Keratinocyte (primary cell): ENCODE measurements at regions not wholly inside any gene's neighbourhood (a gene's known extent, or its start where the extent isn't known, plus 50 kb on each side); places are given as distances from the start of the nearest gene placed in this dataset.

Experiments used
- DNase-seq: peaks from one replicate; pipeline ENCODE4 v3.0.0-alpha.2; 2011; ENCODE audit warnings: low read depth, missing footprints, low spot score
- FAIRE-seq: peaks from 2 replicates; lab custom pipeline; 2011; peaks lifted over from hg19 to GRCh38; lab: Jason Lieb, UNC
- H2AFZ ChIP-seq: 2 replicates; pipeline ENCODE4 v1.6.0; 2012; ENCODE audit warnings: low read length, control low read depth, inconsistent platforms; ENCODE audit not compliant: control insufficient read depth
- H3K27ac ChIP-seq: 2 replicates; pipeline ENCODE4 v1.5.1; 2011; ENCODE audit warnings: low read length; ENCODE audit not compliant: control insufficient read depth, insufficient read depth
- H3K27me3 ChIP-seq: 3 replicates; pipeline ENCODE4 v1.6.0; 2011; ENCODE audit warnings: low read length; ENCODE audit not compliant: control insufficient read depth, insufficient read depth; ENCODE audit errors: extremely low read depth
- H3K36me3 ChIP-seq, 2 experiments: 2 replicates in 1 of 2; 3 replicates in 1 of 2; pipeline ENCODE4 v1.5.1; 2011; ENCODE audit warnings: low read length in 2 of 2, mild to moderate bottlenecking in 1 of 2; ENCODE audit not compliant: control insufficient read depth in 2 of 2, insufficient read depth in 2 of 2; ENCODE audit errors: extremely low read depth in 1 of 2
- H3K4me1 ChIP-seq: 3 replicates; pipeline ENCODE4 v1.5.1; 2011; ENCODE audit warnings: low read length; ENCODE audit not compliant: control insufficient read depth, insufficient read depth; ENCODE audit errors: extremely low read depth
- H3K4me2 ChIP-seq: 3 replicates; pipeline ENCODE4 v1.6.0; 2011; ENCODE audit warnings: low read depth, low read length; ENCODE audit not compliant: control insufficient read depth, insufficient read depth; ENCODE audit errors: extremely low read depth
- H3K4me3 ChIP-seq, 3 experiments: fragments of 200-600 bp in 1 of 3; sonication (generic) in 1 of 3; 2 replicates in 2 of 3; 3 replicates in 1 of 3; pipeline ENCODE4 v1.5.1; 2011 to 2016; ENCODE audit warnings: low read length in 3 of 3, mild to moderate bottlenecking in 3 of 3, control low read depth in 2 of 3, inconsistent platforms in 1 of 3, low read depth in 1 of 3, mixed read lengths in 1 of 3, mixed run types in 1 of 3, moderate library complexity in 1 of 3; ENCODE audit not compliant: control insufficient read depth in 2 of 3, insufficient read depth in 2 of 3; ENCODE audit errors: extremely low read depth in 1 of 3
- H3K79me2 ChIP-seq: 2 replicates; pipeline ENCODE4 v1.6.0; 2012; ENCODE audit warnings: low read length; ENCODE audit not compliant: control insufficient read depth, insufficient read depth
- H3K9ac ChIP-seq: 3 replicates; pipeline ENCODE4 v1.6.0; 2011; ENCODE audit warnings: low read length; ENCODE audit not compliant: control insufficient read depth, insufficient read depth; ENCODE audit errors: extremely low read depth
- H3K9me1 ChIP-seq: 3 replicates; pipeline ENCODE4 v1.6.0; 2011; ENCODE audit warnings: low read length; ENCODE audit not compliant: control insufficient read depth, insufficient read depth; ENCODE audit errors: extremely low read depth
- H3K9me3 ChIP-seq: 2 replicates; pipeline ENCODE4 v1.5.1; 2012; ENCODE audit warnings: low read depth, low read length; ENCODE audit not compliant: control insufficient read depth
- H4K20me1 ChIP-seq: 3 replicates; pipeline ENCODE4 v1.6.0; 2011; ENCODE audit warnings: low read length; ENCODE audit not compliant: control insufficient read depth, insufficient read depth; ENCODE audit errors: extremely low read depth
- EZH2 ChIP-seq: IDR thresholded peaks from one replicate; pipeline ENCODE4 v1.6.1; 2012; ENCODE audit warnings: inconsistent platforms, mild to moderate bottlenecking, low read length, moderate library complexity
- dilution Hi-C: fragments of 300-500 bp; cut with MboI; formaldehyde crosslinking; loops from one replicate; pipeline ENCODE4 v1.7.0; 2020; ENCODE audit warnings: low sequenced_read_pairs; ENCODE audit not compliant: extremely low pct_ligation_motif_present
- TF ChIP-seq, protein P1 (sequence below), 3 experiments: IDR thresholded peaks in 1 of 3; conservative IDR thresholded peaks in 1 of 3; optimal IDR thresholded peaks in 1 of 3; 2 replicates in 2 of 3; 3 replicates in 1 of 3; pipeline versions ENCODE3 to v1.5.1; 2011; ENCODE audit warnings: low read length in 3 of 3, mild to moderate bottlenecking in 3 of 3, moderate library complexity in 2 of 3, control low read depth in 1 of 3, inconsistent platforms in 1 of 3; ENCODE audit not compliant: insufficient read depth in 2 of 3; ENCODE audit errors: extremely low read depth in 1 of 3

DNA sequence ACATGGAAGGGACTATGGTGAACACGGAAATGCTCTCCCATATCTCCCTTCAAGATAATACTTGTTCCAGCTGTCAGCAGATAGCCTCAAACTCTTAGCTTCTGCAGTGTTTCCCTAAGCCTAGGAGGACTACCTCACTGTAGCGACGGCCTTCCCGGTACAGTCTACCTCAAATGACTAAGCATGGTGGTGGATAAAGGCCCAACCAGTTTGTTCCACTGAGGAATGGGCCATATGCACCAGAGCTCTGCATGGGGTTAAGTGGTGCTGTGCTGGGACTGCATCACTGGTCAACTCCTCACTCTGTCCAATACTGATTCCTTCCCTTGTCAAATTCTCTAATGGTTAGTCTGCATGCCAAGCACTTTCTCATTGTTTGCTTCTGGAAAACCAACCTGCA lies 119.6 kb upstream of the GNPDA2 start:
- DNase-seq (no peak), FAIRE-seq (no peak)
- no peak overlapping the region for H3K9ac ChIP-seq
- H3K4me1 ChIP-seq = no peaks in the 10 kb centered on the region
- no peak overlapping the region for H3K4me3 ChIP-seq
- H3K9me3 ChIP-seq = no peaks in the 10 kb centered on the region
- no peaks in the 10 kb centered on the region for H3K27me3 ChIP-seq
- H2AFZ ChIP-seq = no peak overlapping the region
- no peaks in the 10 kb centered on the region for H3K79me2 ChIP-seq
- H4K20me1 ChIP-seq = no peaks in the 10 kb centered on the region
- no peak overlapping the region for H3K4me2 ChIP-seq
- dilution Hi-C loops = no loop called here
- H3K9me1 ChIP-seq = no peaks in the 10 kb centered on the region
- no peaks in the 10 kb centered on the region for H3K36me3 ChIP-seq
- no peak for TF ChIP-seq EZH2
- TF ChIP-seq, protein P1, sequence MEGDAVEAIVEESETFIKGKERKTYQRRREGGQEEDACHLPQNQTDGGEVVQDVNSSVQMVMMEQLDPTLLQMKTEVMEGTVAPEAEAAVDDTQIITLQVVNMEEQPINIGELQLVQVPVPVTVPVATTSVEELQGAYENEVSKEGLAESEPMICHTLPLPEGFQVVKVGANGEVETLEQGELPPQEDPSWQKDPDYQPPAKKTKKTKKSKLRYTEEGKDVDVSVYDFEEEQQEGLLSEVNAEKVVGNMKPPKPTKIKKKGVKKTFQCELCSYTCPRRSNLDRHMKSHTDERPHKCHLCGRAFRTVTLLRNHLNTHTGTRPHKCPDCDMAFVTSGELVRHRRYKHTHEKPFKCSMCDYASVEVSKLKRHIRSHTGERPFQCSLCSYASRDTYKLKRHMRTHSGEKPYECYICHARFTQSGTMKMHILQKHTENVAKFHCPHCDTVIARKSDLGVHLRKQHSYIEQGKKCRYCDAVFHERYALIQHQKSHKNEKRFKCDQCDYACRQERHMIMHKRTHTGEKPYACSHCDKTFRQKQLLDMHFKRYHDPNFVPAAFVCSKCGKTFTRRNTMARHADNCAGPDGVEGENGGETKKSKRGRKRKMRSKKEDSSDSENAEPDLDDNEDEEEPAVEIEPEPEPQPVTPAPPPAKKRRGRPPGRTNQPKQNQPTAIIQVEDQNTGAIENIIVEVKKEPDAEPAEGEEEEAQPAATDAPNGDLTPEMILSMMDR (optimal IDR thresholded peaks at IDR 0.05 in 1 of 3, IDR thresholded peaks at IDR 0.05 in 1 of 3, conservative IDR thresholded peaks at IDR 0.05 in 1 of 3; ENCODE audit: extremely low read depth in 1 of 3, insufficient read depth in 2 of 3, low read length in 3 of 3) = no peak
- H3K27ac ChIP-seq = no peak overlapping the region

DNA sequence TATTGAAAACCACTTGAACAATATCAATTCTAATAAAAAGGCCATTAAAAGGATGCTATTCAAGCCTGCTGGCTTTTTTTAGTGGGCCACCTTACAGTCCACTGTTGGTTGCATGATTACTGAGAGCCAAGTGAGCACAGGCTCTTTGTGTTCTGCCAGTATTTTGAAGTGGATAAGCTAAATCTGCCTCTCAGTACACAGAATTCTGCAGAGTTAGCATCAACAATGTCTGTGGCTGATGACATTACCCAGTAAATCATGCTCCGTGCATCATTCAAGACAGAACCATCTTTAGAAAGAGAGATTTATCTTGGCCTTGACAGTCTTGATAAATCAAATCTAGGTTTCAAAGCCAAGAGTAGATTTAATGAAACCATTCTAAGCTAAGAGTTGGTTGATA lies 119.0 kb upstream of the GNPDA2 start:
- no peaks in the 10 kb centered on the region for H3K9me3 ChIP-seq
- H3K36me3 ChIP-seq = no peaks in the 10 kb centered on the region
- H3K4me2 ChIP-seq = no peak overlapping the region
- H3K27me3 ChIP-seq = no peaks in the 10 kb centered on the region
- no peak overlapping the region for H3K27ac ChIP-seq
- H3K9ac ChIP-seq = no peak overlapping the region
- dilution Hi-C loops = no loop called here
- no peaks in the 10 kb centered on the region for H4K20me1 ChIP-seq
- no peaks in the 10 kb centered on the region for H3K9me1 ChIP-seq
- DNase-seq (no peak), FAIRE-seq (no peak)
- no peak overlapping the region for H2AFZ ChIP-seq
- H3K79me2 ChIP-seq = no peaks in the 10 kb centered on the region
- H3K4me1 ChIP-seq = no peaks in the 10 kb centered on the region
- H3K4me3 ChIP-seq = no peak overlapping the region
- TF ChIP-seq EZH2 = no peak
- TF ChIP-seq, protein P1 (optimal IDR thresholded peaks at IDR 0.05 in 1 of 3, IDR thresholded peaks at IDR 0.05 in 1 of 3, conservative IDR thresholded peaks at IDR 0.05 in 1 of 3; ENCODE audit: extremely low read depth in 1 of 3, insufficient read depth in 2 of 3, low read length in 3 of 3) = no peak
